GM23338 (cell line): ENCODE measurements at regions not wholly inside any gene's neighbourhood (a gene's known extent, or its start where the extent isn't known, plus 50 kb on each side); places are given as distances from the start of the nearest gene placed in this dataset.

Source experiments
- CREB1 ChIP-seq: fragments of 250-450 bp; sonication (Bioruptor Pico); IDR thresholded peaks from 2 replicates; pipeline ENCODE4 v1.5.0; 2020; ENCODE audit warnings: low read depth, mild to moderate bottlenecking, moderate library complexity
- TF ChIP-seq, protein P1 (sequence below): fragments of 250-450 bp; sonication (Bioruptor Pico); IDR thresholded peaks from 2 replicates; pipeline ENCODE4 v1.5.0; 2020; ENCODE audit warnings: mild to moderate bottlenecking, moderate library complexity
- TF ChIP-seq, protein P2 (sequence below): IDR thresholded peaks from one replicate; pipeline ENCODE4 v1.6.1; 2018; ENCODE audit warnings: antibody characterized with exemption; ENCODE audit not compliant: unreplicated experiment
- TF ChIP-seq, protein P3 (sequence below), 2 experiments: fragments of 200-600 bp in 1 of 2; sonication (generic) in 1 of 2; conservative IDR thresholded peaks; 2 replicates each; pipeline versions ENCODE4 v1.5.1 to v1.6.1; 2016 to 2017; ENCODE audit warnings: antibody characterized with exemption in 2 of 2, low read depth in 2 of 2, mild to moderate bottlenecking in 2 of 2, moderate library complexity in 1 of 2
- TF ChIP-seq, protein P4 (sequence below): IDR thresholded peaks from 2 replicates; pipeline ENCODE4 v1.6.1; 2016; ENCODE audit warnings: antibody characterized with exemption

DNA sequence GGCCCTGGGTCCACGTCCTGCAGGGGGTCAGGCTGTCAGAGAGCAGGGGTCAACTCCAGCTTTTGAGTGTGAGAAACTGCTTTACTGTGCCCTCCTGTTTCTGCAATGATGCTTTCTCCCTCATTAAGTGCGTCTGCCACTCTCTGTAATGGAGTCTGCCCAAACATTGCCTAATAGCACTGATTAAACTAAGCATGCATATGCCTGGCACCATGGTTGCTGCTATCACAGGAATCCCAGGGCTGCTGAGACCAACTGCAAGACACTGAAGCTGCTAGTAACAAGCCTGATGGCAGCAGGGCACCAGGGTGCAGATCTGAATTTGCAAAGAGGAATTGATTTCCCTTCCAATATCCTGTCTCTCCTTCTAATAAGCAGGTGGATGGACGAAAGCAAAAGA, 125.3 kb downstream of the SLC24A2 start (continued):
- TF ChIP-seq, protein P1, sequence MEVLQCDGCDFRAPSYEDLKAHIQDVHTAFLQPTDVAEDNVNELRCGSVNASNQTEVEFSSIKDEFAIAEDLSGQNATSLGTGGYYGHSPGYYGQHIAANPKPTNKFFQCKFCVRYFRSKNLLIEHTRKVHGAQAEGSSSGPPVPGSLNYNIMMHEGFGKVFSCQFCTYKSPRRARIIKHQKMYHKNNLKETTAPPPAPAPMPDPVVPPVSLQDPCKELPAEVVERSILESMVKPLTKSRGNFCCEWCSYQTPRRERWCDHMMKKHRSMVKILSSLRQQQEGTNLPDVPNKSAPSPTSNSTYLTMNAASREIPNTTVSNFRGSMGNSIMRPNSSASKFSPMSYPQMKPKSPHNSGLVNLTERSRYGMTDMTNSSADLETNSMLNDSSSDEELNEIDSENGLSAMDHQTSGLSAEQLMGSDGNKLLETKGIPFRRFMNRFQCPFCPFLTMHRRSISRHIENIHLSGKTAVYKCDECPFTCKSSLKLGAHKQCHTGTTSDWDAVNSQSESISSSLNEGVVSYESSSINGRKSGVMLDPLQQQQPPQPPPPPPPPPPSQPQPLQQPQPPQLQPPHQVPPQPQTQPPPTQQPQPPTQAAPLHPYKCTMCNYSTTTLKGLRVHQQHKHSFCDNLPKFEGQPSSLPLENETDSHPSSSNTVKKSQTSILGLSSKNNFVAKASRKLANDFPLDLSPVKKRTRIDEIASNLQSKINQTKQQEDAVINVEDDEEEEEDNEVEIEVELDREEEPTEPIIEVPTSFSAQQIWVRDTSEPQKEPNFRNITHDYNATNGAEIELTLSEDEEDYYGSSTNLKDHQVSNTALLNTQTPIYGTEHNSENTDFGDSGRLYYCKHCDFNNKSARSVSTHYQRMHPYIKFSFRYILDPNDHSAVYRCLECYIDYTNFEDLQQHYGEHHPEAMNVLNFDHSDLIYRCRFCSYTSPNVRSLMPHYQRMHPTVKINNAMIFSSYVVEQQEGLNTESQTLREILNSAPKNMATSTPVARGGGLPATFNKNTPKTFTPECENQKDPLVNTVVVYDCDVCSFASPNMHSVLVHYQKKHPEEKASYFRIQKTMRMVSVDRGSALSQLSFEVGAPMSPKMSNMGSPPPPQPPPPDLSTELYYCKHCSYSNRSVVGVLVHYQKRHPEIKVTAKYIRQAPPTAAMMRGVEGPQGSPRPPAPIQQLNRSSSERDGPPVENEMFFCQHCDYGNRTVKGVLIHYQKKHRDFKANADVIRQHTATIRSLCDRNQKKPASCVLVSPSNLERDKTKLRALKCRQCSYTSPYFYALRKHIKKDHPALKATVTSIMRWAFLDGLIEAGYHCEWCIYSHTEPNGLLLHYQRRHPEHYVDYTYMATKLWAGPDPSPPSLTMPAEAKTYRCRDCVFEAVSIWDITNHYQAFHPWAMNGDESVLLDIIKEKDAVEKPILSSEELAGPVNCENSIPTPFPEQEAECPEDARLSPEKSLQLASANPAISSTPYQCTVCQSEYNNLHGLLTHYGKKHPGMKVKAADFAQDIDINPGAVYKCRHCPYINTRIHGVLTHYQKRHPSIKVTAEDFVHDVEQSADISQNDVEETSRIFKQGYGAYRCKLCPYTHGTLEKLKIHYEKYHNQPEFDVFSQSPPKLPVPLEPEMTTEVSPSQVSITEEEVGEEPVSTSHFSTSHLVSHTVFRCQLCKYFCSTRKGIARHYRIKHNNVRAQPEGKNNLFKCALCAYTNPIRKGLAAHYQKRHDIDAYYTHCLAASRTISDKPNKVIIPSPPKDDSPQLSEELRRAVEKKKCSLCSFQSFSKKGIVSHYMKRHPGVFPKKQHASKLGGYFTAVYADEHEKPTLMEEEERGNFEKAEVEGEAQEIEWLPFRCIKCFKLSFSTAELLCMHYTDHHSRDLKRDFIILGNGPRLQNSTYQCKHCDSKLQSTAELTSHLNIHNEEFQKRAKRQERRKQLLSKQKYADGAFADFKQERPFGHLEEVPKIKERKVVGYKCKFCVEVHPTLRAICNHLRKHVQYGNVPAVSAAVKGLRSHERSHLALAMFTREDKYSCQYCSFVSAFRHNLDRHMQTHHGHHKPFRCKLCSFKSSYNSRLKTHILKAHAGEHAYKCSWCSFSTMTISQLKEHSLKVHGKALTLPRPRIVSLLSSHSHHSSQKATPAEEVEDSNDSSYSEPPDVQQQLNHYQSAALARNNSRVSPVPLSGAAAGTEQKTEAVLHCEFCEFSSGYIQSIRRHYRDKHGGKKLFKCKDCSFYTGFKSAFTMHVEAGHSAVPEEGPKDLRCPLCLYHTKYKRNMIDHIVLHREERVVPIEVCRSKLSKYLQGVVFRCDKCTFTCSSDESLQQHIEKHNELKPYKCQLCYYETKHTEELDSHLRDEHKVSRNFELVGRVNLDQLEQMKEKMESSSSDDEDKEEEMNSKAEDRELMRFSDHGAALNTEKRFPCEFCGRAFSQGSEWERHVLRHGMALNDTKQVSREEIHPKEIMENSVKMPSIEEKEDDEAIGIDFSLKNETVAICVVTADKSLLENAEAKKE: no peak
- TF ChIP-seq, protein P2, sequence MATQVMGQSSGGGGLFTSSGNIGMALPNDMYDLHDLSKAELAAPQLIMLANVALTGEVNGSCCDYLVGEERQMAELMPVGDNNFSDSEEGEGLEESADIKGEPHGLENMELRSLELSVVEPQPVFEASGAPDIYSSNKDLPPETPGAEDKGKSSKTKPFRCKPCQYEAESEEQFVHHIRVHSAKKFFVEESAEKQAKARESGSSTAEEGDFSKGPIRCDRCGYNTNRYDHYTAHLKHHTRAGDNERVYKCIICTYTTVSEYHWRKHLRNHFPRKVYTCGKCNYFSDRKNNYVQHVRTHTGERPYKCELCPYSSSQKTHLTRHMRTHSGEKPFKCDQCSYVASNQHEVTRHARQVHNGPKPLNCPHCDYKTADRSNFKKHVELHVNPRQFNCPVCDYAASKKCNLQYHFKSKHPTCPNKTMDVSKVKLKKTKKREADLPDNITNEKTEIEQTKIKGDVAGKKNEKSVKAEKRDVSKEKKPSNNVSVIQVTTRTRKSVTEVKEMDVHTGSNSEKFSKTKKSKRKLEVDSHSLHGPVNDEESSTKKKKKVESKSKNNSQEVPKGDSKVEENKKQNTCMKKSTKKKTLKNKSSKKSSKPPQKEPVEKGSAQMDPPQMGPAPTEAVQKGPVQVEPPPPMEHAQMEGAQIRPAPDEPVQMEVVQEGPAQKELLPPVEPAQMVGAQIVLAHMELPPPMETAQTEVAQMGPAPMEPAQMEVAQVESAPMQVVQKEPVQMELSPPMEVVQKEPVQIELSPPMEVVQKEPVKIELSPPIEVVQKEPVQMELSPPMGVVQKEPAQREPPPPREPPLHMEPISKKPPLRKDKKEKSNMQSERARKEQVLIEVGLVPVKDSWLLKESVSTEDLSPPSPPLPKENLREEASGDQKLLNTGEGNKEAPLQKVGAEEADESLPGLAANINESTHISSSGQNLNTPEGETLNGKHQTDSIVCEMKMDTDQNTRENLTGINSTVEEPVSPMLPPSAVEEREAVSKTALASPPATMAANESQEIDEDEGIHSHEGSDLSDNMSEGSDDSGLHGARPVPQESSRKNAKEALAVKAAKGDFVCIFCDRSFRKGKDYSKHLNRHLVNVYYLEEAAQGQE: no peak
- TF ChIP-seq, protein P3, sequence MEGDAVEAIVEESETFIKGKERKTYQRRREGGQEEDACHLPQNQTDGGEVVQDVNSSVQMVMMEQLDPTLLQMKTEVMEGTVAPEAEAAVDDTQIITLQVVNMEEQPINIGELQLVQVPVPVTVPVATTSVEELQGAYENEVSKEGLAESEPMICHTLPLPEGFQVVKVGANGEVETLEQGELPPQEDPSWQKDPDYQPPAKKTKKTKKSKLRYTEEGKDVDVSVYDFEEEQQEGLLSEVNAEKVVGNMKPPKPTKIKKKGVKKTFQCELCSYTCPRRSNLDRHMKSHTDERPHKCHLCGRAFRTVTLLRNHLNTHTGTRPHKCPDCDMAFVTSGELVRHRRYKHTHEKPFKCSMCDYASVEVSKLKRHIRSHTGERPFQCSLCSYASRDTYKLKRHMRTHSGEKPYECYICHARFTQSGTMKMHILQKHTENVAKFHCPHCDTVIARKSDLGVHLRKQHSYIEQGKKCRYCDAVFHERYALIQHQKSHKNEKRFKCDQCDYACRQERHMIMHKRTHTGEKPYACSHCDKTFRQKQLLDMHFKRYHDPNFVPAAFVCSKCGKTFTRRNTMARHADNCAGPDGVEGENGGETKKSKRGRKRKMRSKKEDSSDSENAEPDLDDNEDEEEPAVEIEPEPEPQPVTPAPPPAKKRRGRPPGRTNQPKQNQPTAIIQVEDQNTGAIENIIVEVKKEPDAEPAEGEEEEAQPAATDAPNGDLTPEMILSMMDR (conservative IDR thresholded peaks at IDR 0.05; ENCODE audit: low read depth in 2 of 2): no peak
- TF ChIP-seq, protein P4, sequence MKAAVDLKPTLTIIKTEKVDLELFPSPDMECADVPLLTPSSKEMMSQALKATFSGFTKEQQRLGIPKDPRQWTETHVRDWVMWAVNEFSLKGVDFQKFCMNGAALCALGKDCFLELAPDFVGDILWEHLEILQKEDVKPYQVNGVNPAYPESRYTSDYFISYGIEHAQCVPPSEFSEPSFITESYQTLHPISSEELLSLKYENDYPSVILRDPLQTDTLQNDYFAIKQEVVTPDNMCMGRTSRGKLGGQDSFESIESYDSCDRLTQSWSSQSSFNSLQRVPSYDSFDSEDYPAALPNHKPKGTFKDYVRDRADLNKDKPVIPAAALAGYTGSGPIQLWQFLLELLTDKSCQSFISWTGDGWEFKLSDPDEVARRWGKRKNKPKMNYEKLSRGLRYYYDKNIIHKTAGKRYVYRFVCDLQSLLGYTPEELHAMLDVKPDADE: no peak
- TF ChIP-seq CREB1 (CRISPR knock-in tag): no peak
